Left hindlimb (tissue), 1 donor: ENCODE measurements at regions not wholly inside any gene's neighbourhood (a gene's known extent, or its start where the extent isn't known, plus 50 kb on each side); places are given as distances from the start of the nearest gene placed in this dataset.

ENCODE experiments used
- DNase-seq: peaks from one replicate; pipeline ENCODE4 v3.0.0-alpha.2; 2018

- no peak for DNase-seq
These were observed 738.1 kb upstream of the PRKX start for GRCh38 chrX:4451591-4451990.

GRCh38 chrX:4450177-4450576 lies 736.7 kb upstream of the PRKX start:
- no peak for DNase-seq

- no peak for DNase-seq
These were observed 722.5 kb upstream of the PRKX start for GRCh38 chrX:4435905-4436304.

DNA sequence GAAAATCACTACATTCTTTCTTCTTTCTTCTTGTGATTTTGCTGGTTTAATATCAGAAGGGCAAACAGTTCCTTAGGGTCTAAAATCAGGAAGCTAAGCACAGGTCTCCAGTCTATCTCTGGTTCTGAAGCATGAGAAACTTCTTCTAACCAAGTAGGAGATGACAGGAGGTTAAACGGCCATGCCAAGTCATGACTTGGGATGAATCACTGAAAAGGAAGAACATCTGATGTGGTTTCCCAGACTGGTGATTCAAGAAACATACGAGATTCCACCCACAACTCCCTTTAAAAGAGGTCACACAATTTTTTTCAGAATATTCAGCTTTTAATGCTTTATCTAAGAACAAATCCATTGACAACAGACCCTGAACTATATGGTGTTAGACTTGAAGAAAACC lies 684.0 kb upstream of the PRKX start:
- no peak for DNase-seq

- DNase-seq: no peak
These were observed 668.8 kb upstream of the PRKX start for GRCh38 chrX:4382273-4382672.

GRCh38 chrX:4380710-4381109 lies 667.3 kb upstream of the PRKX start:
- no peak for DNase-seq

DNA sequence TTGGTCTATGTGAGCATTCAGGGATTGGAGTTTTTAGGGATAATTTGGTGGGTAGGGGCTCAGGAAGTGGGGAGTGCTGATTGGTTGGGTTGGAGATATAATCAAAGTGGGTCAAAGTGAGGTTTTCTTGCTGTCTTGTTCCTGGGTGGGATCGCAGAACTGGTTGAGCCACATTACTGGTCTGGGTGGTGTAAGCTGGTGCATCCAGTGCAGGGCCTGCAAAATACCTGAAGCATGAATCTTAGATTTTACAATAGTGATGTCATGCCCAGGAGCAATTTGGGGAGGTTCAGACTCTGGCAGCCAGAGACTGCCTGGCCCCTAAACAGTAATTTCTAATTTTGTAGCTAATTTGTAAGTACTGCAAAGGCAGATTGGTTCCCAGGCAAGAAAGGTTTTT lies 665.6 kb upstream of the PRKX start:
- DNase-seq: no peak

- no peak for DNase-seq
These were observed 660.3 kb upstream of the PRKX start for GRCh38 chrX:4373791-4374190.

- no peak for DNase-seq
These were observed 645.1 kb upstream of the PRKX start for GRCh38 chrX:4358577-4358976.

GRCh38 chrX:4322916-4323315 lies 609.5 kb upstream of the PRKX start:
- DNase-seq: no peak

DNA sequence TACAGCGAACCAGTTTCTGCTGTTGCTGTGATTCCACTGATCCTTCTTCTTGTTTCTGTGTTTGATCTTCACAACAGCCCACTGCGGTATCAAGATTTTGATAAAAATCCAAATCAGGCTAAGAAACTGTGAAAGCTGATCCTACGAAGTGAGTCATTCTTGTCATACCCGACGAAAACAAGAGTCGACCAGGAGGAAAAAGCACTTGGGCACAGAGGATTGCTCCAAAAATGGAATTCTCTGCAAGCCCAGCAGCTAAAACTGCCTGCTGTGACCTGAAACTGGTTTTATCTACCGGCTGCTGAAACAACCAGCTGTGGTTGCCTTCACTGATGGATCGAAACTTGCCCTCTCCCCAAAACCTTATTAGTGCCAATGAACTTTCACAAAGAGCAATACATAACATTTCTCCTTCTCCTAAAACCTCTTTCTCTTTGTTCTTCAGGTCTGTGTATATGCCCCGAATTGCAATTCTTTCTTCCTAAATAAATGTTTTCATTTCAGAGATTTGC lies 607.0 kb upstream of the PRKX start:
- no peak for DNase-seq

- no peak for DNase-seq
These were observed 602.4 kb upstream of the PRKX start for GRCh38 chrX:4315891-4316290.

GRCh38 chrX:4314586-4314985 lies 601.1 kb upstream of the PRKX start:
- no peak for DNase-seq

- no peak for DNase-seq
These were observed 563.7 kb upstream of the PRKX start for GRCh38 chrX:4277122-4277521.

- no peak for DNase-seq
These were observed 555.2 kb upstream of the PRKX start for GRCh38 chrX:4268676-4269075.

GRCh38 chrX:4265036-4265435 lies 551.6 kb upstream of the PRKX start:
- DNase-seq: no peak

DNA sequence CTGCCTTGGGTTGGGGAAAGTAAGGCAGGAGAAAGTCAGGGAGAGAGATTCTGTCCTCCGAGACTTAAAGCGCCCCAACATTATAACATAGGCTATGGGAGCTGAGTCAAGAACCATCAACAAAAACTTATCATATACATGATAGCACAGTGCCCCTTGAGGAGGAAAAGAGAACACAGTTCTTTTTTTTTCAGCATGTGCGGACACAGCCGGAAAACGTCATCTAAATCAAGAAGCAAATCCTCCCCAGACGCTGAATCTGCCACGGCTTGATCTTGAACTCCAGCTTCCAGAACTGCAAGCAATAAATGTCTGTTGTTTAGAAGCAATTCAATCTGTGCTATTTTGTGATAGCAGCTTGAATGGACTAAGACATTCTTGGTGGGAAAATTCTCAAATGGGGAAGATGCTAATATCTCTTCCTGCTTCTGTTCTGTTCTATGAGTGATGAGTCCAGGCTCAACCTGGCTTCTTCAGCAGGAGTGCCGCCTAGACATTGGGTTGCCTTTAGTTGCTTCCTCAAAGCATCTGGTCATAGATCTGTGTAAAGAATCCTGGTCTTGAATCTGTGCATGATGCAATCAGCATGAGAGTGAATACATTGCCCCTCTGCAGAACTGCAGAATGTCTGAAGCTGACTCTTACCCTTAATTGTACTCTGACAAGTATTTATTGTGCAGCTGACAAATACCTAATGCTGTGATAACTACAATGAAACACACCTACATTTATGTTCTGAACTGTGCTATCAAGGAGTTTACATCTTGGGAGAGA lies 549.8 kb upstream of the PRKX start:
- DNase-seq: no peak

GRCh38 chrX:4253092-4253491 lies 539.6 kb upstream of the PRKX start:
- no peak for DNase-seq

DNA sequence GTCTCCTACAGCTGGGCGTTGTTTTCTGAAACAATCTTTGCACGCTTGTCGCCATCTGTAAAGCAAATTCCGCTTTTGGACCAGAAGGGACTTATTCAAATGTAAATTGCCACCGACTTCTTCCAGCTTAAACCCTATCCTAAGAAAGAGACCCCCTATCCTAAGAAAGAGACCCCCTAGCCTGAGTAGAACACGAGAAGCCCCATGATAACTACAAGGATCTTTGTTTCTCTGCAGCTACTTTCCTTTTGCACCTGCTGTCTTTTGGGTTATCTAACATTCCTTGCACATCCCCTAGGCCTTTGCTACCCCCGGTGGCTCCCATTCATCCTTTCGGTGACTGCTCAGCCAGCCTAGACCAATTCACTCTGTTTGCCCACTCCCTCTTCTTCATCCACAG lies 536.0 kb upstream of the PRKX start:
- no peak for DNase-seq

DNA sequence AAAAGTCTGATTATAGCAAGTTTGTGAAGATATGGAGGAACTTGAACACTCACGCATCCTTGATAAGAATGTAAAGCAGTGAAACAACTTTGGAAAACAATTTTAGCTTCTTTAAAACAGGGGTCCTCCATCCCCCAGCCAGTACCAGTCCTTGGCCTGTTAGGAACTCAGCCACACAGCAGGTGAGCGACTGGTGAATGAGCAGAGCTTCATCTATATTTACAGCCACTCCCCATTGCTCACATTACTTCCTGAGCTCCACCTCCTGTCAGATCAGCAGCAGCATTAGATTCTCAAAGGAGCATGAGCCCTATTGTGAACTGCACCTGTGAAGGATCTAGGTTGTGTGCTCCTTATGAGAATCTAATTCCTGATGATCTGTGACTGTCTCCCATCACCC lies 530.3 kb upstream of the PRKX start:
- no peak for DNase-seq

DNA sequence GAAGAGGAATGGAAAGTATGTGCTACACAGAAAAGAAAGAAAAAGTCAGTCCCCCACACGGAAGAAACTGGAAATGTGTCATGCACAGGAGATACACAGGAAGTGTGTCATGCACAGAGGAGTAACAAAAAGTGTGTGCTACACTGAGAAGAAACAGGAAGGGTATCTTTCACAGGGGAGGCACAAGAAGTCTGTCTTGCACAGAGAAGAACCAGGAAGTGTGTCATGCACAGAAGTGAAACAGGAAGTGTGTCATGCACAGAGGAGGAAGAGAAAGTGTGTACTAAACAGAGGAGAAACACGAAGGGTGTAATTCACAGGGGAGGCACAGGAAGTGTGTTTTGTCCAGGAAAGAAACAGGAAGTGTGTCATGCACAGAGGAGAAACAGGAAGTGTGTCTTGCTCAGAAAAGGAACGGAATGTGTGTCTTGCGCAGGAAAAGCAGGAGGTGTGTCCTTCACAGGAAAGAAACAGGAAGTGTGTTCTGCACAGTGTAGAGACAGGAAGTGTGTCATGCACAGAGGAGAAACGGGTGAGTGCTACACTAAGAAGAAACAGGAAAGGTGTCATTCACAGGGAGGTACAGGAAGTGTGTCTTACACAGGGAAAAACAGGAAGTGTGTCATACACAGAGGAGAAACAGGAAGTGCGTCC lies 527.2 kb upstream of the PRKX start:
- DNase-seq: no peak

DNA sequence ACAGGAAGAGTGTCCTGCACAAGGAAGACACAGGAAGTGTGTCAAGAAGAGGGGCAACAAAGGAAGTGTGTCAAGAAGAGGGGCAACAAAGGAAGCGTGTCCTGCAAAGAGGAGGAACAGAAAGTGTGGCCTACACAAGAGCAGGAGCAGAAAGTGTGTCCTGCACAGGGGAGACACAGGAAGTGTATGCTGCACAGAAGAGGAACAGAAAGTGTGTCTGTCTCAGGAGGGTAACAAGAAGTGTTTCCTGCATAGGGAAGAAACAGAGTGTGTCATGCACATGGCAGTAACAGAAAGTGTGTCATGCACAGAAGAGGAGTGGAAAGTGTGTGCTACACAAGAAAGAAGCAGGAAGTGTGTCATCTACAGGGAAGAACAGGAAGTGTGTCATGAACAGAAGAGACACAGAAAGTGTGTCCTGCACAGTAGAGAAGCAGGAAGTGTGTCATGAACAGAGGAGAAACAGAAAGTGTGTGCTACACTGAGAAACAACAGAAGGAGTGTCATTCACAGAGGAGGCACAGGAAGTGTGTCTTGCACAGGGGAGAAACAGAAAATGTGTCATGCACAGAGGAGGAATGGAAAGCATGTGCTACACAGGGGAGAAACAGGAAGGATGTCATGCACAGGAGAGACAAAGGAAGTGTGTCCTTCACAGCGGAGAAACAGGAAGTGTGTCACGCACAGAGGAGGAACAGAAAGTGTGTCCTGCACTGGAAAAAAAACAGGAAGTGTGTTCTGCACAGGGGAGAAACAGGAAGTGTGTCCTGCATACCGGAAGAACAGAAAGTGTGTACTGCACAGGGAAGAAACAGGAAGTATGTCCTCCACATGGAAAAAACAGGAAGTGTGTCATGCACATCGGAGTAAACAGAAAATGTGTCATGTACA lies 526.4 kb upstream of the PRKX start:
- no peak for DNase-seq

DNA sequence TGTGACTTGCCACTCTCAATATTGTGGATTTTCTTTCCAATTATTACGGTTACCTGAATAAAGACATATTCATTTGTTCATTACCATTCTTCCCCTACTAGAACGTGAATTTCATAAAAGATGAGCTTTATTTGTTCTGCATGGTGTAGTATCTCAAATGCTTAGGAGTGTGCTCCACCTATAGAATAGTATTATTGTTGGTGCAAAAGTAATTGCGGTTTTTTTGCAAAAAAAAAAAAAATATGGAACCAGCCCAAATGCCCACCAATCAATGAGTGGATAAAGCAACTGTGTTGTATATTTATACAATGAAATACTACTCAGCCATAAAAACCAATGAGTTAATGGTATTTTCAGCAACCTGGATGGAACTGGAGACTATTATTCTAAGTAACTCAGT lies 525.5 kb upstream of the PRKX start:
- no peak for DNase-seq

GRCh38 chrX:4225086-4225485 lies 511.6 kb upstream of the PRKX start:
- no peak for DNase-seq
